Gastroesophageal sphincter (tissue), 3 donors: ENCODE measurements at regions not wholly inside any gene's neighbourhood (a gene's known extent, or its start where the extent isn't known, plus 50 kb on each side); places are given as distances from the start of the nearest gene placed in this dataset.

Experiments
- POLR2A ChIP-seq, 2 donors: fragments of 450-650 bp; IDR thresholded peaks; one replicate each; pipeline ENCODE4 v1.6.1; 2017; ENCODE audit warnings: antibody characterized with exemption in 2 of 2, mild to moderate bottlenecking in 2 of 2, moderate library complexity in 1 of 2
- TF ChIP-seq, protein P1 (sequence below), 4 experiments: fragments of 200-600 bp in 2 of 4; fragments of 450-650 bp in 2 of 4; sonication (generic) in 1 of 4; IDR thresholded peaks; one replicate each; pipeline ENCODE4 v1.5.1; 2017 to 2019; ENCODE audit warnings: antibody characterized with exemption in 4 of 4, mild to moderate bottlenecking in 2 of 4, moderate library complexity in 2 of 4

DNA sequence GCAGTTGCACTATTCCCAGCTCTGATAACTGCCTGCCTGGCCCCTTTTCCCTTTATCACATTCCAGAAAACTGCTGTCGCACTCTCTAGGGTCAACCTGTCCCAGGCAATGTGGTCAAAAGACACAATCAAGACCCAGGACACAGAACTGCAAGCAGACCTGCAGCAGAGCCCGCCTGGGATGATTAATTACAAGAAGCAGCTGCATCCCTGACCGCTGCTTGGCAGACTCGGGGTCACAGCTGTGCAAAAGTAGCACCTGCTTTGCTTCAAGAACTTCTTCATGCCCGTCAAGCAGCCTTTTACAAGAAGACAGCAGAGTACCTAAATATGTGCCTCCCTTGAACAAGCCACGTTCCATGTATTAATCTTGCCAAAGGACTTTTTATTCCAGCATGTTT is 120.0 kb upstream of the ST8SIA2 start:
- TF ChIP-seq, protein P1, sequence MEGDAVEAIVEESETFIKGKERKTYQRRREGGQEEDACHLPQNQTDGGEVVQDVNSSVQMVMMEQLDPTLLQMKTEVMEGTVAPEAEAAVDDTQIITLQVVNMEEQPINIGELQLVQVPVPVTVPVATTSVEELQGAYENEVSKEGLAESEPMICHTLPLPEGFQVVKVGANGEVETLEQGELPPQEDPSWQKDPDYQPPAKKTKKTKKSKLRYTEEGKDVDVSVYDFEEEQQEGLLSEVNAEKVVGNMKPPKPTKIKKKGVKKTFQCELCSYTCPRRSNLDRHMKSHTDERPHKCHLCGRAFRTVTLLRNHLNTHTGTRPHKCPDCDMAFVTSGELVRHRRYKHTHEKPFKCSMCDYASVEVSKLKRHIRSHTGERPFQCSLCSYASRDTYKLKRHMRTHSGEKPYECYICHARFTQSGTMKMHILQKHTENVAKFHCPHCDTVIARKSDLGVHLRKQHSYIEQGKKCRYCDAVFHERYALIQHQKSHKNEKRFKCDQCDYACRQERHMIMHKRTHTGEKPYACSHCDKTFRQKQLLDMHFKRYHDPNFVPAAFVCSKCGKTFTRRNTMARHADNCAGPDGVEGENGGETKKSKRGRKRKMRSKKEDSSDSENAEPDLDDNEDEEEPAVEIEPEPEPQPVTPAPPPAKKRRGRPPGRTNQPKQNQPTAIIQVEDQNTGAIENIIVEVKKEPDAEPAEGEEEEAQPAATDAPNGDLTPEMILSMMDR (IDR thresholded peaks at IDR 0.05): no peak
- TF ChIP-seq POLR2A (IDR thresholded peaks at IDR 0.05): no peak
